ENCODE measurements at regions not wholly inside any gene's neighbourhood (a gene's known extent, or its start where the extent isn't known, plus 50 kb on each side); places are given as distances from the start of the nearest gene placed in this dataset.

DNA sequence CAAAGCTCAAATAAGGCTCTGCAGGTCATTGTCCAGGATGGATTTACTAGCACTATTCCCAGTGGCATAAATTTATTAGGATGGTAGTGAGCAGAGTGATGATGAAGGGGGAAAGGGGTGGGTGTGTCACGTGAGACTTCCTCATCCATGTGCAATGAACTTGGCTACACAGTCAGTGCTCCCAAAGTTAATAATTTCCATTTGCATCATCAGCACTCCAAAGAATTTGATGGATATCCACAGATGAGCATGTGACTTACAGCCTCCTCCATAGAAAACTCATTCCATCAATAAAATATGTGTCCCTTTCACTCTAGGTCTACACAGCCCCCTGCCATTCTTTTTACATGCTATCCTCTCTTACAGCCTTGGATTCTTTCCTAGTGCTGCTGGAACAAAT, 142.6 kb upstream of the PLPP4 start:
- no peak for DNase-seq (ENCODE audit: low spot score)
- TF ChIP-seq, protein P1, sequence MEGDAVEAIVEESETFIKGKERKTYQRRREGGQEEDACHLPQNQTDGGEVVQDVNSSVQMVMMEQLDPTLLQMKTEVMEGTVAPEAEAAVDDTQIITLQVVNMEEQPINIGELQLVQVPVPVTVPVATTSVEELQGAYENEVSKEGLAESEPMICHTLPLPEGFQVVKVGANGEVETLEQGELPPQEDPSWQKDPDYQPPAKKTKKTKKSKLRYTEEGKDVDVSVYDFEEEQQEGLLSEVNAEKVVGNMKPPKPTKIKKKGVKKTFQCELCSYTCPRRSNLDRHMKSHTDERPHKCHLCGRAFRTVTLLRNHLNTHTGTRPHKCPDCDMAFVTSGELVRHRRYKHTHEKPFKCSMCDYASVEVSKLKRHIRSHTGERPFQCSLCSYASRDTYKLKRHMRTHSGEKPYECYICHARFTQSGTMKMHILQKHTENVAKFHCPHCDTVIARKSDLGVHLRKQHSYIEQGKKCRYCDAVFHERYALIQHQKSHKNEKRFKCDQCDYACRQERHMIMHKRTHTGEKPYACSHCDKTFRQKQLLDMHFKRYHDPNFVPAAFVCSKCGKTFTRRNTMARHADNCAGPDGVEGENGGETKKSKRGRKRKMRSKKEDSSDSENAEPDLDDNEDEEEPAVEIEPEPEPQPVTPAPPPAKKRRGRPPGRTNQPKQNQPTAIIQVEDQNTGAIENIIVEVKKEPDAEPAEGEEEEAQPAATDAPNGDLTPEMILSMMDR (IDR thresholded peaks at IDR 0.05; ENCODE audit: extremely low read depth, missing control alignments) = no peak

DNA sequence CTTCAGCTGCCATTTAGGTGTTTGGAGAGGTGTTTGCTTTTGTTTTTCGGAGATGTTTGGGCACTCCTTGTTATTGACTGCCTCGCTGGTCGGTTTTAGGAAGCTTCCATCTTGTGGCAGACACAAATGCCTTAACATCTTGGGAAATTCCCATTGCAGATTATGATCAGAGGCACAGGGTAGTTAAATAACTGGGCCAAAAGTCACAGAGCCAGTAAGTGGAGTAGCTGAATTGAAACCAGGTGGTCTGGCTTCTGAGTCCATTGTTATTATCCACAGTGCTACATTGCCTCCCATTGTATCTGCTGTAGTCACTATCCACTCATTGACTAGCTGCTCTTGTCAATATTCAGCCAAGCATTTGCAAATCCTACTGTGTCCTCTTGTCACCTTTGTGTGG, 138.2 kb upstream of the PLPP4 start:
- TF ChIP-seq, protein P1 (IDR thresholded peaks at IDR 0.05; ENCODE audit: extremely low read depth, missing control alignments) = no peak

DNA sequence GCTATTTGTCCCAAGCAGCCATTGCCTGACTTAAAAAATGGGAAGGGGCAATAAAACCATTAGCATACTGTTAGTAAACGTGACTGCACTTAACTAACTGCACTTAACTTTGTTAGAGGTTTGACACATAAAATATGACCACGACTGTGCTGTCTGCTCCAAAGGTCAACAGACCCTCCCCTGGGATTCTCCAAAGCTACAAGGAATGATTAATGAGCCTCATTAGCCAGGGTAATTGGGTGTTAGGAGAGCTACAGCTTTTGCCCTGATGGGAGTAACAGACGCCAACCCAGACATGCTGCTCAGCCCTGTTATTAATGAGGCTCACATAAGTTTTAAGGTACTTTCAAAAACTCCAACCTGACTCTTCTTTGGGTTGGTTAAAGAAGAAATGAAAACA, 129.4 kb upstream of the PLPP4 start:
- no peak for DNase-seq (ENCODE audit: low spot score)
- TF ChIP-seq, protein P1 (IDR thresholded peaks at IDR 0.05; ENCODE audit: extremely low read depth, missing control alignments) = no peak

More for the DNA sequence above, 138.2 kb upstream of the PLPP4 start:
- no peak for DNase-seq (ENCODE audit: low spot score)

DNA sequence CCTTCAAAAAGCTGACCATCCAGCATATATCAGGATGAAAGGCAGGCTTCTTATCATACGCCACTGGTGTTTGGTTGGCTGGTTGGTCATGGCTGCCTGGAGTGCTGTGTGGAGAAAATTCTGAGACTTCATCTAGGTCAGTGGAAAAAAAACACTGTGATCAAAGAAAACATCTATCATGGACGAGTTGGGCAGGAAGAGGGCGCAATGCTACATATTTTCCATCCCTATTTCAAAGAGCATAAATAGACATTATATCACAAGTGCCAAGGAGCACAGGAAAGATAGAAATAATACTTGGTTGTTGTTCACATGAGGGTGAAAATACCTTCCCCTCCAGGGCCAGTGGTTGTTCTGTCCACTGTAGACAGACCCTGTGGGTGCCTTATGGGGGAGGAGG, 128.4 kb upstream of the PLPP4 start:
- DNase-seq (ENCODE audit: low spot score) = no peak
- TF ChIP-seq, protein P1 (IDR thresholded peaks at IDR 0.05; ENCODE audit: extremely low read depth, missing control alignments) = no peak

DNA sequence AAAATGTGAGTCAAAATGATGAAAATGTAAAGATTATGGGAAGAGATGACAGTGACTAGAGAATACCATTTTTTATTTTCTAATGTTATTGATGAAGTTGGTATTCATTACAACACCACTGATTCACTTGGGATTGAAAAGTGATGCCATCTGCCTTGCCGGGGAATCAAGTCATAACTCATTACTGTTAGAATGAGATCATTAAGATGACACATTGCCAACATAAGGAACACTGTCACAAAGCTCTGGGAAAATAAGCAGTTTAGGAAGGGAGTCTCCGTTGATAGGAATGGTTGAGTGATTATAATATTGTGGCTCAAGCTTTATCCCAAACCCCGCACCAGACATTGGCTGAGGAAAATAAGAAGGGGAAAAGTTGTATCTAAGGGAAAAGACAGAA, 121.5 kb upstream of the PLPP4 start:
- DNase-seq (ENCODE audit: low spot score) = no peak

DNA sequence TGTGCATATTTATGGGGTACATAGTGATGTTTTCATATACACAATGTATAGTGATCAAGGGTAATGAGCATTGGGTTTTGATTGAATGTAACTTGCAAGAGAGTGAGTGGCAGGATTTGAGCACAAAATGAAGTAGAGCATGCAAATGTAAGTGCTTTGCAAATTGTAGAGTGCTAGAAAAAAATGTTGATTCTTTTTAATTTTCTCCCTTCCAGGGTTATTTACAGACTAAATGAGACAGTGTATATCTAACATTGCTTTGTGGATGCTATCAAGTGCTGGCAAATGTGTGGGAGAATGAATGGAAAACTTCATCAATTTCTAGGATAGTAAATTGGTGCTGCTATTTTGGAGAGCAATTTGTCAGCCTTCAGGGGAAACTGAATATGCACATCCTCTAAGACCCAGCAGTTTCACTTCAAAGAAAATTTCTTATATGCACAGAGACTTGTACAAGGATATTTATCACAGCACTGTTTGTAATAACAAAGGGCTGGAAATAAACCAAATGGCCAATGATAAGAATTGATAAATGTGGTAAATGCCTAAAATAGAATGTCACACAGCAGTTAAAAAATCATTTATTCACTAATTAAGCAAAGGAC, 120.6 kb upstream of the PLPP4 start:
- TF ChIP-seq, protein P1 (IDR thresholded peaks at IDR 0.05; ENCODE audit: extremely low read depth, missing control alignments) = no peak
- DNase-seq (ENCODE audit: low spot score) = no peak

More for the DNA sequence above, 121.5 kb upstream of the PLPP4 start:
- TF ChIP-seq, protein P1 (IDR thresholded peaks at IDR 0.05; ENCODE audit: extremely low read depth, missing control alignments) = no peak

DNA sequence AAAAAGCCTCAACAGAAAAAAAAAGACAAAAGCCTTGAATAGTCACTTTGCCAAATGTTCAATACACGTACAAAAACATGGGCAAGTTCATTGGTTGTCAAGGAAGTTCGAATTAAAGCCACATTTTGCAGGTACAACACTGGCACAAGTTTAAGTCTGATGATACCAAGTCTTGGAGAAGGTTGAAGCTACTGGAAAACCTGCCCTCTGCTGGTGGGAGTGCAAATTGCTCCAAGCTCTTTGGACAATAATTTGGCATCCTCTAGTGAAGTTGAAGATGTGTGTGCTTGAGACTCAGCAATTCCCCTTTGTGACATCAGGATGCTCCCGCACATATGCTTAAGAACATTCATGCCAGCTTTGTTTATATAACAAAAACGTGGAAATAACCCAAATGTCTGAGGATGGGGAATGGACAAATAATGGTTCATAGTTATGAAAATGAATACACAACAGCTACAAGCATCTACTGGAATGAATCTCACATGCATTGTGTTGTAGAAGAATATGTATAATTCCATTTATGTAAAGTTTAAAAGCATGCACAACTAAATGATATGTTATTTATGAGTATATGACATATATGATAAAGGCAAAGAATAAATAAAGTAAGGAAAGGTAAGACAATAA, 120.0 kb upstream of the PLPP4 start:
- peak; percentile 26 for DNase-seq (ENCODE audit: low spot score)
- TF ChIP-seq, protein P1 (IDR thresholded peaks at IDR 0.05; ENCODE audit: extremely low read depth, missing control alignments) = peak; percentile 88
